H1 (cell line): ENCODE measurements at regions not wholly inside any gene's neighbourhood (a gene's known extent, or its start where the extent isn't known, plus 50 kb on each side); places are given as distances from the start of the nearest gene placed in this dataset.

Experiments used
- CTCF ChIA-PET: fragments of 300-600 bp; sonication (Branson Sonifier 250); formaldehyde crosslinking; loops from one replicate; lab custom pipeline; 2021; ENCODE audit not compliant: partially characterized antibody; lab: Charles Lee
- POLR2A ChIA-PET: fragments of 300-600 bp; sonication (Branson Sonifier 250); formaldehyde crosslinking; loops from one replicate; lab custom pipeline; 2021; ENCODE audit warnings: inconsistent platforms; ENCODE audit not compliant: partially characterized antibody; lab: Charles Lee
- DNase-seq, 2 experiments: peaks; one replicate each; pipeline versions ENCODE4 v3.0.0 to v3.0.0-alpha.2; 2010 to 2022; ENCODE audit warnings: low spot score in 2 of 2, low read depth in 1 of 2, mixed read lengths in 1 of 2
- FAIRE-seq: peaks from 2 replicates; lab custom pipeline; 2011; peaks lifted over from hg19 to GRCh38; lab: Jason Lieb, UNC
- H2AFZ ChIP-seq: 2 replicates; pipeline ENCODE4 v1.8.1; 2012; ENCODE audit warnings: low read length, inconsistent platforms
- H2AK5ac ChIP-seq: 2 replicates; pipeline ENCODE4 v1.6.1; 2013; ENCODE audit warnings: low read depth, low read length
- H2BK120ac ChIP-seq: replicated peaks from 2 replicates; pipeline ENCODE3; 2013; ENCODE audit warnings: low read depth, low read length, inconsistent platforms
- H2BK12ac ChIP-seq: 2 replicates; pipeline ENCODE4 v1.6.1; 2013; ENCODE audit warnings: low read depth, low read length
- H2BK15ac ChIP-seq: 2 replicates; pipeline ENCODE4 v1.6.1; 2013; ENCODE audit warnings: low read length
- H2BK20ac ChIP-seq: 2 replicates; pipeline ENCODE4 v1.6.1; 2013; ENCODE audit warnings: low read length
- H2BK5ac ChIP-seq: 2 replicates; pipeline ENCODE4 v1.6.1; 2013; ENCODE audit warnings: low read depth, low read length
- H3K14ac ChIP-seq: 2 replicates; pipeline ENCODE4 v1.6.1; 2013; ENCODE audit warnings: inconsistent platforms; ENCODE audit not compliant: insufficient read length
- H3K18ac ChIP-seq: 2 replicates; pipeline ENCODE4 v1.6.1; 2013; ENCODE audit warnings: low read length; ENCODE audit errors: extremely low read depth
- H3K23ac ChIP-seq: 2 replicates; pipeline ENCODE4 v1.6.1; 2013; ENCODE audit warnings: inconsistent platforms; ENCODE audit not compliant: insufficient read length
- H3K23me2 ChIP-seq: 2 replicates; pipeline ENCODE4 v1.6.1; 2013; ENCODE audit warnings: low read depth, low read length
- H3K27ac ChIP-seq: 2 replicates; pipeline ENCODE4 v1.6.1; 2011; ENCODE audit warnings: low read depth, low read length, inconsistent platforms
- H3K27me3 ChIP-seq, 4 experiments: replicated peaks in 1 of 4; 1 replicate in 1 of 4; 2 replicates in 3 of 4; pipeline versions ENCODE4 v1.6.1 to v1.8.1; 2011 to 2013; ENCODE audit warnings: low read length in 3 of 4, mild to moderate bottlenecking in 3 of 4, inconsistent platforms in 2 of 4, mixed read lengths in 2 of 4, moderate library complexity in 1 of 4; ENCODE audit not compliant: control insufficient read depth in 3 of 4, insufficient read depth in 3 of 4; ENCODE audit errors: extremely low read depth in 1 of 4
- H3K36me3 ChIP-seq, 4 experiments: 2 replicates each; pipeline versions ENCODE4 v1.6.1 to v1.8.1; 2011 to 2013; ENCODE audit warnings: mild to moderate bottlenecking in 4 of 4, low read length in 3 of 4, moderate library complexity in 2 of 4, control low read depth in 1 of 4, inconsistent platforms in 1 of 4; ENCODE audit not compliant: insufficient read depth in 4 of 4, control insufficient read depth in 2 of 4
- H3K4ac ChIP-seq: replicated peaks from 2 replicates; pipeline ENCODE3; 2013; ENCODE audit warnings: low read length, low read depth, mixed read lengths, inconsistent platforms; ENCODE audit not compliant: insufficient read length
- H3K4me1 ChIP-seq, 4 experiments: replicated peaks in 1 of 4; 1 replicate in 1 of 4; 2 replicates in 3 of 4; pipeline versions ENCODE4 v1.6.1 to v1.8.1; 2011 to 2013; ENCODE audit warnings: low read length in 3 of 4, inconsistent platforms in 2 of 4, mixed read lengths in 1 of 4; ENCODE audit not compliant: insufficient read depth in 4 of 4, control insufficient read depth in 3 of 4
- H3K4me2 ChIP-seq, 2 experiments: 2 replicates each; pipeline versions ENCODE4 v1.6.1 to v1.8.1; 2011 to 2013; ENCODE audit warnings: low read depth in 2 of 2, low read length in 2 of 2, control low read depth in 1 of 2, inconsistent platforms in 1 of 2, mild to moderate bottlenecking in 1 of 2; ENCODE audit not compliant: insufficient read depth in 1 of 2
- H3K4me3 ChIP-seq, 4 experiments: fragments of 200-600, 300-600 bp in 1 of 4; sonication (generic), shearing (Covaris generic), sonication (Bioruptor Twin) in 1 of 4; 2 replicates each; pipeline versions ENCODE4 v1.5.1 to v1.8.1; 2011 to 2016; ENCODE audit warnings: low read length in 4 of 4, low read depth in 3 of 4, control low read depth in 2 of 4, inconsistent platforms in 2 of 4, mild to moderate bottlenecking in 2 of 4, mixed read lengths in 1 of 4, moderate library complexity in 1 of 4; ENCODE audit not compliant: insufficient read depth in 2 of 4; ENCODE audit errors: extremely low read depth in 1 of 4
- H3K56ac ChIP-seq: replicated peaks from 2 replicates; pipeline ENCODE3; 2013; ENCODE audit warnings: low read depth, mild to moderate bottlenecking, mixed read lengths, low read length, inconsistent platforms; ENCODE audit not compliant: insufficient read length
- H3K79me1 ChIP-seq: 2 replicates; pipeline ENCODE4 v1.6.1; 2013; ENCODE audit warnings: low read depth, low read length, control low read depth
- H3K79me2 ChIP-seq, 2 experiments: 2 replicates each; pipeline versions ENCODE4 v1.6.1 to v1.8.1; 2012 to 2013; ENCODE audit warnings: low read length in 2 of 2, mild to moderate bottlenecking in 2 of 2, inconsistent platforms in 1 of 2; ENCODE audit not compliant: insufficient read depth in 2 of 2, control insufficient read depth in 1 of 2
- H3K9ac ChIP-seq, 4 experiments: replicated peaks in 1 of 4; 1 replicate in 1 of 4; 2 replicates in 3 of 4; pipeline versions ENCODE4 v1.6.1 to v1.8.1; 2011 to 2013; ENCODE audit warnings: low read depth in 3 of 4, low read length in 3 of 4, control low read depth in 2 of 4, mild to moderate bottlenecking in 2 of 4, moderate library complexity in 2 of 4, inconsistent platforms in 1 of 4; ENCODE audit errors: extremely low read depth in 1 of 4
- H3K9me3 ChIP-seq, 2 experiments: 2 replicates each; pipeline versions ENCODE4 v1.6.1 to v1.8.1; 2012 to 2013; ENCODE audit warnings: mild to moderate bottlenecking in 2 of 2, moderate library complexity in 2 of 2, control low read depth in 1 of 2, inconsistent platforms in 1 of 2, low read depth in 1 of 2, low read length in 1 of 2, mixed read lengths in 1 of 2; ENCODE audit not compliant: insufficient read depth in 2 of 2
- H4K20me1 ChIP-seq, 2 experiments: replicated peaks in 1 of 2; 2 replicates each; pipeline versions ENCODE3 to v1.8.1; 2011 to 2013; ENCODE audit warnings: inconsistent platforms in 2 of 2, low read length in 2 of 2, mild to moderate bottlenecking in 1 of 2; ENCODE audit not compliant: insufficient read depth in 2 of 2, control insufficient read depth in 1 of 2
- H4K5ac ChIP-seq: 2 replicates; pipeline ENCODE4 v1.6.1; 2013; ENCODE audit warnings: low read length, low read depth, mixed read lengths, inconsistent platforms; ENCODE audit not compliant: insufficient read length
- H4K8ac ChIP-seq: 2 replicates; pipeline ENCODE4 v1.8.0; 2013; ENCODE audit warnings: mild to moderate bottlenecking, moderate library complexity, low read length, inconsistent platforms; ENCODE audit not compliant: insufficient read depth; ENCODE audit errors: extremely low read depth
- H4K91ac ChIP-seq: replicated peaks from 2 replicates; pipeline ENCODE3; 2013; ENCODE audit warnings: low read length, mixed read lengths, inconsistent platforms; ENCODE audit not compliant: insufficient read length
- ATF2 ChIP-seq: IDR thresholded peaks from 2 replicates; pipeline ENCODE4 v1.6.1; 2012; ENCODE audit warnings: low read length, inconsistent platforms
- CEBPB ChIP-seq: IDR thresholded peaks from 2 replicates; pipeline ENCODE4 v1.6.1; 2012; ENCODE audit warnings: low read depth, low read length
- CTBP2 ChIP-seq: IDR thresholded peaks from 2 replicates; pipeline ENCODE4 v1.7.0; 2011; ENCODE audit warnings: borderline replicate concordance, mild to moderate bottlenecking, moderate library complexity, mixed read lengths, low read length; ENCODE audit not compliant: insufficient read depth, insufficient read length
- GABPA ChIP-seq: IDR thresholded peaks from 2 replicates; pipeline ENCODE4 v1.6.1; 2011; ENCODE audit warnings: mild to moderate bottlenecking, low read length, moderate library complexity, borderline replicate concordance; ENCODE audit not compliant: insufficient read depth
- NANOG ChIP-seq: IDR thresholded peaks from 2 replicates; pipeline ENCODE4 v1.6.1; 2011; ENCODE audit warnings: low read length, low read depth, mild to moderate bottlenecking, inconsistent platforms; ENCODE audit not compliant: insufficient read depth, poor library complexity, severe bottlenecking
- POLR2A ChIP-seq, 2 experiments: IDR thresholded peaks; 1 replicate in 1 of 2; 2 replicates in 1 of 2; pipeline ENCODE4 v1.6.1; 2011; ENCODE audit warnings: low read depth in 2 of 2, low read length in 2 of 2, mild to moderate bottlenecking in 2 of 2; ENCODE audit errors: control extremely low read depth in 1 of 2
- POU5F1 ChIP-seq: IDR thresholded peaks from 2 replicates; pipeline ENCODE4 v1.6.1; 2011; ENCODE audit warnings: low read depth, mild to moderate bottlenecking, low read length, moderate library complexity
- RFX5 ChIP-seq: IDR thresholded peaks from 2 replicates; pipeline ENCODE4 v1.6.1; 2011; ENCODE audit warnings: low read depth, low read length, improper control_type of control experiment, borderline replicate concordance
- SIRT6 ChIP-seq: IDR thresholded peaks from one replicate; pipeline ENCODE4 v1.7.1; 2012; ENCODE audit warnings: low read length, inconsistent platforms
- SP2 ChIP-seq: IDR thresholded peaks from 2 replicates; pipeline ENCODE4 v1.6.1; 2012; ENCODE audit warnings: mild to moderate bottlenecking, low read length, inconsistent platforms
- SUZ12 ChIP-seq: fragments of 200-600 bp; sonication (generic); IDR thresholded peaks from 2 replicates; pipeline ENCODE4 v1.6.1; 2012; ENCODE audit warnings: mild to moderate bottlenecking, inconsistent platforms, low read length, moderate library complexity, mixed read lengths
- YY1 ChIP-seq: IDR thresholded peaks from 2 replicates; pipeline ENCODE4 v1.6.1; 2011; ENCODE audit warnings: low read depth, mild to moderate bottlenecking, low read length
- WGBS, 2 experiments: shearing (Covaris generic) in 1 of 2; methylation state at CpG; one replicate each; pipeline versions ENCODE4 v1.1.6 to v1.1.7; 2013 to 2015; ENCODE audit warnings: low lambda C conversion rate in 2 of 2, mixed read lengths in 2 of 2, inconsistent platforms in 1 of 2, low coverage in 1 of 2, missing lambda C conversion rate in 1 of 2; ENCODE audit not compliant: insufficient replicate concordance in 2 of 2, insufficient coverage in 1 of 2, insufficient read length in 1 of 2; ENCODE audit errors: extremely low coverage in 1 of 2, missing lambda C conversion rate in 1 of 2; 5-methylcytosine and 5-hydroxymethylcytosine counted together

- Histone ChIP-seq H2BK5ac (no peak overlapping the region), H3K4me1 (peaks cover 0 to 5% (median 0%) of the 10 kb centered on the region in 4 experiments; a peak in 2 of 7 replicates), H3K79me2 (no peaks in the 10 kb centered on the region), H3K23me2 (no peaks in the 10 kb centered on the region), H3K9ac (no peak overlapping the region), H3K79me1 (no peaks in the 10 kb centered on the region), H2AFZ (no peak overlapping the region), H3K18ac (no peak overlapping the region), H4K20me1 (no peaks in the 10 kb centered on the region), H4K5ac (no peak overlapping the region), H3K27me3 (no peaks in the 10 kb centered on the region), H3K36me3 (no peaks in the 10 kb centered on the region), H3K4me2 (no peak overlapping the region), H3K27ac (no peak overlapping the region), H2AK5ac (no peak overlapping the region), H4K8ac (no peak overlapping the region), H2BK15ac (no peak overlapping the region), H4K91ac (no peak overlapping the region), H2BK20ac (no peak overlapping the region), H3K4ac (no peak overlapping the region), H2BK12ac (no peak overlapping the region), H3K4me3 (no peak overlapping the region), H3K9me3 (no peaks in the 10 kb centered on the region), H3K14ac (no peak overlapping the region), H3K56ac (no peak overlapping the region), H2BK120ac (no peak overlapping the region), H3K23ac (no peak overlapping the region)
- TF ChIP-seq ATF2 = no peak
- TF ChIP-seq POLR2A (IDR thresholded peaks at IDR 0.05; ENCODE audit: control extremely low read depth in 1 of 2, low read depth in 2 of 2, low read length in 2 of 2) = no peak
- TF ChIP-seq SUZ12 = no peak
- no peak for TF ChIP-seq POU5F1
- no peak for TF ChIP-seq SP2
- TF ChIP-seq RFX5 = no peak
- TF ChIP-seq CEBPB = no peak
- TF ChIP-seq GABPA = no peak
- TF ChIP-seq SIRT6 = no peak
- TF ChIP-seq NANOG = no peak
- no peak for TF ChIP-seq YY1
- TF ChIP-seq CTBP2 = no peak
- 92% methylated on average over 3 of the region's 3 CpGs; no CpG with 5 or more reads in 1 of the 2 experiments for WGBS, 2 experiments
- DNase-seq (no peak), FAIRE-seq (no peak)
- CTCF ChIA-PET = interaction anchor here (1.6 kb wide), 1 partner anchor 29 kb away, joined by 7 read pairs; no protein-coding TSS in a partner anchor
- POLR2A ChIA-PET = interaction anchor here (0.7 kb wide), 1 partner anchor 8 kb away, joined by 3 read pairs; no protein-coding TSS in a partner anchor
These were observed 83.4 kb downstream of the CD200R1L start for GRCh38 chr3:112763258-112763657.
